ENCODE measurements at regions not wholly inside any gene's neighbourhood (a gene's known extent, or its start where the extent isn't known, plus 50 kb on each side); places are given as distances from the start of the nearest gene placed in this dataset.

DNA sequence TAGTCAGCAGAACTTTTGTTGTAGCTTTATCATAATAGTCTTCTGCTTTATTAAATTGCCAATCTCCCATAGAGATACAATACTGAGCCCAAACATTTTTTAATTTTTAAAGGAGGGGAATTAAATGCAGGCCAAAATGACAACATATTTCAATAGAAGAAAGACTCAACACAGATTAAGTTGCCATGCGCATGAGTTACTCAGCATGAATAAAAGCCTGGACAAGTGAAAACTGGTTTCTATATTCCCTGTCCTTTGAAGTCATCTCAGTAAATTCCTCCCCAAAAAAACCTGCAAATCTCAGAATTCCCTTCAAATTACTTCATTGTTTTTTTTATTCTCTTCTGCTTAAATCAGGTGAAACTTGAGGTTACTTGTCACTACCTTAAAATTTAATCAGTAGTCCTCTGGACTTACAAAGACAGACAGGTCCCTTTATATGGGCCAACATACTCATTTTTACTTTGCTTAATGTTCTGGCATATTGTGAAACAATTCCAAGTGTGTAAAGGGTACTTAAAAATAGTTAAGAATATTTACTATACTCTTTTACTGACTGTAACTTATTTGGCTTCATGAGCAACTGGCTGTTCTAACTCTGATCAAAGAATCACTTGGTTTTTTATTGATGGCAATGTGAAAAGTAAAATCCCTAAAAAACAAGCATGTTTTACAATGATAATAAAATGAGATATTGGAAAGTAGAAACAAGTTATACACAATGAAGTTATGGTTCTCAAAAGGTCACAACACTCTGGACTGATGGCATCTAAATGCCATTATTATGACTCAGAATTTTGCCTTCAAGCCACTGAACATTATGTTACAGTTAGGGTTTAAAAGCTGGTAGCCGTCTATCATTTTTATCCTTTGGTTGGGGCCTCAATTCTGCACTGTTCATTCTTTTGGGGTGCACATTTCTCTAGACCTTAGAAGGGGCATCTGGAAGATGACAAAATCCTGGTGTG lies 49.9 kb upstream of the COL21A1 start:
- no peak for DNase-seq (ENCODE audit: low read depth in 2 of 3, low spot score in 2 of 3)
